ENCODE measurements at regions not wholly inside any gene's neighbourhood (a gene's known extent, or its start where the extent isn't known, plus 50 kb on each side); places are given as distances from the start of the nearest gene placed in this dataset.

DNA sequence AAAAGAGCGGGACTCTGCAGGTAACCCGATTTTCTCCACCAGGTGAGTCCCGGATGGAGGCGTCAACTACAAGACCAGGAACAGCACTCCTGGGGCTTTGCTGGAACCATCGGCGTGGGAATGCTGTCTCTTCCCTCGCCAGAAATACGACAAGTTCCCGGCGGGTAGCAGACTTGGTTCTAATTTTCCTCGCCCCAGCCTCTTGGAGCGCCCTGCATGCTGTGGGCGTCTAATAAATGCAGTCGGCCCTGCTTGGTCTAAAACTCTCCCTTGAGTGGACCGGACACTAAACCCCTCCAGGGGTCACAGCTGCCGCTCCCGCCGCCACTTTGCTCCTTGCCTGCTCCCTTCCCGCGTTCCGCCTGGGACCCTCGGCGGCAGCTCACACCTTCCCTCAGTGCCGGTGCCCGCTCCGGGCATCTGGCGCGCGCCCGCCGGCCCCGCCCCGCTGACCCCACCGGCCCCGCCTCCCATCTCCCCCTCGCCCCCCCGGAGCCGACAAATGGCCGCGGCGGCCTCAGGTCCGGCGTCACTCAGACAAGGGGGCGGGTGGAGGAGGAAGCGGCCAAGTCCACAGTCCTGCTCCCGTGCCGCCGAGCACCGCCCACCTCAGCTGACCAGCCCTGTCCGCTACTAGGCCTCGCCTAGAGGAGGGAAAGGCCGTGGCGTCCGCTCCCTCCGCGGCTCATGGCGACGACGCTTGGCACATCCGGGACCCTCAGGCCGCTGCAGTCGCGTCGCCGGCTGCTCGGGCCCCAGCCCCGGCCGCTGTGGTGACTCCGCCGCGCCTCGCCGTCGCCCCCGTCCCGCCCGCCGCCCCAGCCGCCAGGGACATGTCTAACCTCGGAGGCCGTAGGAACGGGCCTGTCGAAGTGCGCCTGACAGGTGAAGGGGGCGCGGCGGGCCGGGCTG is 65.8 kb downstream of the KPNA2 start (continued):
- TF ChIP-seq TMF1 (CRISPR knock-in tag; IDR thresholded peaks at IDR 0.05; ENCODE audit: low read depth) (peak; percentile 99), SNAI1 (CRISPR knock-in tag; IDR thresholded peaks at IDR 0.05; ENCODE audit: borderline replicate concordance) (peak; percentile 84), ZBTB8A (CRISPR knock-in tag; IDR thresholded peaks at IDR 0.05; ENCODE audit: borderline replicate concordance, low read depth) (0 out of 2 replicates have a peak, but pooled peaks have one; percentile 47), POLR2G (IDR thresholded peaks at IDR 0.05; ENCODE audit: low read depth, low read length) (peak; percentile 83), ZEB1 (IDR thresholded peaks at IDR 0.05; ENCODE audit: insufficient replicate concordance, low read depth) (no peak), FOXO1 (CRISPR knock-in tag; IDR thresholded peaks at IDR 0.05) (peak; percentile 69), ETV6 (CRISPR knock-in tag; conservative IDR thresholded peaks at IDR 0.05) (peak; percentile 92; the same call in 1 of the 2 replicates), POGZ (CRISPR knock-in tag; IDR thresholded peaks at IDR 0.05) (peak; percentile 98)
- TF ChIP-seq, protein P1, sequence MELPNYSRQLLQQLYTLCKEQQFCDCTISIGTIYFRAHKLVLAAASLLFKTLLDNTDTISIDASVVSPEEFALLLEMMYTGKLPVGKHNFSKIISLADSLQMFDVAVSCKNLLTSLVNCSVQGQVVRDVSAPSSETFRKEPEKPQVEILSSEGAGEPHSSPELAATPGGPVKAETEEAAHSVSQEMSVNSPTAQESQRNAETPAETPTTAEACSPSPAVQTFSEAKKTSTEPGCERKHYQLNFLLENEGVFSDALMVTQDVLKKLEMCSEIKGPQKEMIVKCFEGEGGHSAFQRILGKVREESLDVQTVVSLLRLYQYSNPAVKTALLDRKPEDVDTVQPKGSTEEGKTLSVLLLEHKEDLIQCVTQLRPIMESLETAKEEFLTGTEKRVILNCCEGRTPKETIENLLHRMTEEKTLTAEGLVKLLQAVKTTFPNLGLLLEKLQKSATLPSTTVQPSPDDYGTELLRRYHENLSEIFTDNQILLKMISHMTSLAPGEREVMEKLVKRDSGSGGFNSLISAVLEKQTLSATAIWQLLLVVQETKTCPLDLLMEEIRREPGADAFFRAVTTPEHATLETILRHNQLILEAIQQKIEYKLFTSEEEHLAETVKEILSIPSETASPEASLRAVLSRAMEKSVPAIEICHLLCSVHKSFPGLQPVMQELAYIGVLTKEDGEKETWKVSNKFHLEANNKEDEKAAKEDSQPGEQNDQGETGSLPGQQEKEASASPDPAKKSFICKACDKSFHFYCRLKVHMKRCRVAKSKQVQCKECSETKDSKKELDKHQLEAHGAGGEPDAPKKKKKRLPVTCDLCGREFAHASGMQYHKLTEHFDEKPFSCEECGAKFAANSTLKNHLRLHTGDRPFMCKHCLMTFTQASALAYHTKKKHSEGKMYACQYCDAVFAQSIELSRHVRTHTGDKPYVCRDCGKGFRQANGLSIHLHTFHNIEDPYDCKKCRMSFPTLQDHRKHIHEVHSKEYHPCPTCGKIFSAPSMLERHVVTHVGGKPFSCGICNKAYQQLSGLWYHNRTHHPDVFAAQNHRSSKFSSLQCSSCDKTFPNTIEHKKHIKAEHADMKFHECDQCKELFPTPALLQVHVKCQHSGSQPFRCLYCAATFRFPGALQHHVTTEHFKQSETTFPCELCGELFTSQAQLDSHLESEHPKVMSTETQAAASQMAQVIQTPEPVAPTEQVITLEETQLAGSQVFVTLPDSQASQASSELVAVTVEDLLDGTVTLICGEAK (IDR thresholded peaks at IDR 0.05): no peak
- TF ChIP-seq, protein P1 (CRISPR knock-in tag; IDR thresholded peaks at IDR 0.05): peak; percentile 83
- TF ChIP-seq, protein P2, sequence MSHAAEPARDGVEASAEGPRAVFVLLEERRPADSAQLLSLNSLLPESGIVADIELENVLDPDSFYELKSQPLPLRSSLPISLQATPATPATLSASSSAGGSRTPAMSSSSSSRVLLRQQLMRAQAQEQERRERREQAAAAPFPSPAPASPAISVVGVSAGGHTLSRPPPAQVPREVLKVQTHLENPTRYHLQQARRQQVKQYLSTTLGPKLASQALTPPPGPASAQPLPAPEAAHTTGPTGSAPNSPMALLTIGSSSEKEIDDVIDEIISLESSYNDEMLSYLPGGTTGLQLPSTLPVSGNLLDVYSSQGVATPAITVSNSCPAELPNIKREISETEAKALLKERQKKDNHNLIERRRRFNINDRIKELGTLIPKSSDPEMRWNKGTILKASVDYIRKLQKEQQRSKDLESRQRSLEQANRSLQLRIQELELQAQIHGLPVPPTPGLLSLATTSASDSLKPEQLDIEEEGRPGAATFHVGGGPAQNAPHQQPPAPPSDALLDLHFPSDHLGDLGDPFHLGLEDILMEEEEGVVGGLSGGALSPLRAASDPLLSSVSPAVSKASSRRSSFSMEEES (CRISPR knock-in tag; IDR thresholded peaks at IDR 0.05): peak; percentile 91
- TF ChIP-seq, protein P3, sequence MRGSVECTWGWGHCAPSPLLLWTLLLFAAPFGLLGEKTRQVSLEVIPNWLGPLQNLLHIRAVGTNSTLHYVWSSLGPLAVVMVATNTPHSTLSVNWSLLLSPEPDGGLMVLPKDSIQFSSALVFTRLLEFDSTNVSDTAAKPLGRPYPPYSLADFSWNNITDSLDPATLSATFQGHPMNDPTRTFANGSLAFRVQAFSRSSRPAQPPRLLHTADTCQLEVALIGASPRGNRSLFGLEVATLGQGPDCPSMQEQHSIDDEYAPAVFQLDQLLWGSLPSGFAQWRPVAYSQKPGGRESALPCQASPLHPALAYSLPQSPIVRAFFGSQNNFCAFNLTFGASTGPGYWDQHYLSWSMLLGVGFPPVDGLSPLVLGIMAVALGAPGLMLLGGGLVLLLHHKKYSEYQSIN (CRISPR knock-in tag; IDR thresholded peaks at IDR 0.05; ENCODE audit: borderline replicate concordance): no peak
- TF ChIP-seq, protein P4, sequence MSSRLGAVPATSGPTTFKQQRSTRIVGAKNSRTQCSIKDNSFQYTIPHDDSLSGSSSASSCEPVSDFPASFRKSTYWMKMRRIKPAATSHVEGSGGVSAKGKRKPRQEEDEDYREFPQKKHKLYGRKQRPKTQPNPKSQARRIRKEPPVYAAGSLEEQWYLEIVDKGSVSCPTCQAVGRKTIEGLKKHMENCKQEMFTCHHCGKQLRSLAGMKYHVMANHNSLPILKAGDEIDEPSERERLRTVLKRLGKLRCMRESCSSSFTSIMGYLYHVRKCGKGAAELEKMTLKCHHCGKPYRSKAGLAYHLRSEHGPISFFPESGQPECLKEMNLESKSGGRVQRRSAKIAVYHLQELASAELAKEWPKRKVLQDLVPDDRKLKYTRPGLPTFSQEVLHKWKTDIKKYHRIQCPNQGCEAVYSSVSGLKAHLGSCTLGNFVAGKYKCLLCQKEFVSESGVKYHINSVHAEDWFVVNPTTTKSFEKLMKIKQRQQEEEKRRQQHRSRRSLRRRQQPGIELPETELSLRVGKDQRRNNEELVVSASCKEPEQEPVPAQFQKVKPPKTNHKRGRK (CRISPR knock-in tag; IDR thresholded peaks at IDR 0.05): no peak

All from HepG2 (cell line).